Stimulated activated naive CD8-positive, alpha-beta T cell treated with anti-CD3 and anti-CD28 coated beads, Interleukin-15, Interleukin-2, amounts not matched to agents 100 U/mL and 50 U/mL, for 24 hours (primary cell): ENCODE measurements at regions not wholly inside any gene's neighbourhood (a gene's known extent, or its start where the extent isn't known, plus 50 kb on each side); places are given as distances from the start of the nearest gene placed in this dataset.
A peak's percentile ranks its signal among the peaks of the same experiment; 100 is the strongest.

Source experiments
- ATAC-seq: fragments of 150-1000 bp; cut with Tn5 transposase; one replicate; pipeline ENCODE4 v1.10.0; 2021
- DNase-seq: peaks from one replicate; pipeline ENCODE4 v3.0.0; 2021

DNA sequence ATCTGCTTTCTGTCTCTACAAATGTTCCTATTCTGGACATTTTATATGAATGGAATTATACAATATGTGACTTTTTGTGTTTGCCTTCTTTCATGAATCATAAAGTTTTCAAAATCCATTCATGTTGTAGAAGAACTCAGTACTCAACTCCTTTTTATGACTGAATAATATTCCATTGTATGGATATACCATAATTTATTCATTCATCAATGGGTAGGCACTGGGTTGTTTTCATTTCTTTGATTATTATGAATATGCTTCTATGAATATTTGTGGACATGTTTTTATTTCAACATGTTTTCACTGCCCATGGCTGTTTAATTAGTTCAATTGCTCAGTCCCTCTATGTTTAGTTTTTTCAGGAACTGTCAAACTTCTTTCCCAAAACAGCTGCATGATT lies 76.5 kb upstream of the GTSF1L start:
- no peak for ATAC-seq
- no peak for DNase-seq

DNA sequence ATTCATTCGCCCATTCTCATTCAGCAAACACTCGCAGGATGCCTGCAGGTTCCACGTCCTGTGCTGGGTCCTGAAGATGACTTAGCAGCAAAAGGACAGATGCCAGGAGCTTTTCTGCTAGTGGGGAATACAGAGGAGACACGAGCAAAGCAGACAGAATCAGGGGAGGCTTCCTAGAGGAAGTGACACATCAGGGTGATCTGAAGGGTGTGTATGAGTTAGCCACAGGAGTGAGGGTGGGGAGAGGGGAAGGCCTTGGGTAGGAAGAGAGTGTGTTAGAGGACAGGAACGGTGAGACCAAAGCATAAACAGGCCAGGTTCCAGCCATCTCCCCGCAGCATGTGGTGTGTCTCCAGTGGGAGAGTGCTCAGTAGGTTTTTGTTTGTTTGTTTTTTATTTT lies 73.4 kb upstream of the GTSF1L start:
- no peak for DNase-seq
- no peak for ATAC-seq

DNA sequence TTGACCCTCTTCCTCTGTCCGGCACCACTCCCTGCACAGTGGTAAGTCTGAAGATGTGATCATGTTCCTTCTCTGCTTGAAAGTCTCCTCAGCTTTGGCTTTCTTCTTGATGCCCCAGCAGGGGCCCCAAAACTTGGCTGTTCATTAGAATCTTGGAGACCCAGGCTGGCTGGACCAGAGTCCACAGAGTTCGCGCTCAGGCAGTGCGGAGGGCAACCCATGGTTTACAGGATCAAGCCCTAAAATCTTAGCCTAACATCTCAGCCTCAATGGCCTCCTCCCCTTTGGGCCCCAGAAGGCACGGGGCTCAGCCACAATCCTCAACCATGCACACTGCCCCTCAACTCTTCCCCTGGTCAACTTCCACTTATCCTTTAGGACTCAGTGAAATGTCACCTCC lies 72.9 kb upstream of the GTSF1L start:
- ATAC-seq: no peak
- no peak for DNase-seq

DNA sequence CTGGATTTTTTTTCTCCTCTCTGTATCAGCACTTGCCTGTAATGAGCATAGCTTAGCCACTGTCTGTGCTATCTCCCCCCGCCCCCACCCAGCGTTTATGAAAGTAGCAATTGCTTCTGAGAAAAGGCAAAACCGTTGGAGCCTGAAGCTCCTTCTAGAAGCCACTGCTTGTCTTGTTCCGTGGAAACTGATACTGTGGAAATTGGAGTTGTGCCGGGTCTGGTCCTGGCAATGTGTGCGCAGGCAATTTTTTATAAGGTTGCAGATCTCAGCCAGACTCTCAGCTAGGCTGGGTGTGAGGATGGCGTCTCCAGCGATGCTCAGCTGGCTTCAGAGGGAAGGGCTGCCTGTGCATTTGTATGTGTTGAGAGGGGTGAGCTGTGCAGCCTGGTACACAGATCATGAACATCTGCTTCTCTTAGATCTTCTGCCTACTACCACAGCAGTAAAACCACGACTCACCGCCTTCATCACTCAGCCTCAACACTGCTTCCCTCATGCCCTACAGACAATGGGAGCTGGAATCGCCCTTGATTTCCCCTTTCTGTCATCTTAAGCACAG lies 72.4 kb upstream of the GTSF1L start:
- ATAC-seq (no peak), DNase-seq (no peak)

DNA sequence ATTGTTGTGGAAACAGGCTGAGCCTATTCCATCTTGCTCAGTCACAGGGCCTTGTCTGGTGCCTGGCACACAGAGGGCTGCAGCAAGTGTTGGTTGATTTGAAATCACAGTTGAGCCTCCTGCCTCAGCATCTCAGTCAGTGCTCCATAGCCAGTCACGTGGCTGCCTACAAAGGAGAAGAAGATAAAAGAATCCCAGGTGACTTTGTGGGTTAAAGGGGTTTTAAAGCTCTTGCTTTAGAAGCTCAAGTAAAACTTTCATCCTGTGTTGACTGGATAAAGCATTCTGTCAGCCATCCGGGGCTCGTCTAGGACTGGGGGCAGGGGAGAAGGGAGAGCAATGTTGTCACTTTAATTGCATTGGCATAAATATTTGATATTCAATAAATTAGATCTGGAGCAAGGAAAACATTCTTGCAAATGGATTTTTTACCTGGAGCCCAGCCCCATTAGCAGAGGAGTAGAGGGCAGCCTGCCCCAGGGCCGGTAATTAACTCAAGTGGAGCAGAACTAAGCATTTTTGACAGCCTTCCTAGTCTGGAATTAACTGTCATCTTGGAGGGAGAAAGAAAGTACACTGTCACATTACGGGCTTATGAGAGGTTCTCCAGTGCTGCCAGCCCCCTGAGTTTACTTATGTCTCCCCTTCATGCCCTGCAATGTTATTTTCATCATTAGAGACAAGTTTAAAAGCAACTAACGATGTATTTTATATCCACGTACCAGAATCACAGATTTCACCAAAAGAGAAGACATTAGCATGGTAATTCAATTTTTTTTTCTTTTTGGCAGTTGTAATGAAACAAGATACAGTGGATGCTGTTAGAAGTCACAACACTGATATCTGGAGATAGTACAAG lies 71.7 kb upstream of the GTSF1L start:
- DNase-seq (no peak), ATAC-seq (no peak)

DNA sequence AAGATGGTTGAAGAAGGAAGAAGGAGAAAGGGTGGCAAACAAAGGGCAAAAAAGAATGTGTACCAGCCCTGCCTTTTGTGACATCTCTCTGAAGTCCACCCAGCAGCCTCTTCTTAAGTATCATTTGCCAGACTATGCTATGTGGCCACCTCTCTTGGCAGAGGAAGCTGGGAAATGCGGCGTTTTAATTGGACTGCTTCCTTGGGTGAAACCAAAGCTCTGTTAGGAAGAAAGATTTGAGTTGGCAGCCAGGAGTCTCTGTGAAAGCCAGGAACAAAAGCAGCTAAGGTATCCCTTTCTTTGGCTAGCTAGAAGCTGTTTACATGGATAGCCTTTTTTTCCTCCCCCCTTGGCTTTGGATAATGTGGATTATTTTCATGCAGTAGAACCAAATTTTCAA lies 67.5 kb upstream of the GTSF1L start:
- no peak for ATAC-seq
- DNase-seq: no peak

DNA sequence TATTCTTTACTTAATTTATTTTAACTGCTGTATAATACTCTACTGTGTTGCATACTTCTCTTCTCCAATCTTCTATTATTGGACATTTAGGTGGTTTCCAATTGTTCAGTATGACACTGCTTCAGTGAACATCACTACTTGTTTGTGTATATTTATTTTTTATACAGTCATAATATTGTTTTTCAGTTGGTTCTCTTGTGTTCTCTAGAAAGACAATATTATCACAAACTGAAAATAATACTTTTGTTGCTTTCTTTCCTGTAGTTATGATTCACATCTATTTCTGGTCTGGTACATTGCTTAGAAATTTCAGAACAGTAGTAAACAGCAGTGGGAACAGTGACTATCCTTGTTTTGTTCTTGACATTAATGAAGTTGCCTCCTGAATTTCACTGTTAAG lies 62.8 kb upstream of the GTSF1L start:
- no peak for ATAC-seq
- no peak for DNase-seq

DNA sequence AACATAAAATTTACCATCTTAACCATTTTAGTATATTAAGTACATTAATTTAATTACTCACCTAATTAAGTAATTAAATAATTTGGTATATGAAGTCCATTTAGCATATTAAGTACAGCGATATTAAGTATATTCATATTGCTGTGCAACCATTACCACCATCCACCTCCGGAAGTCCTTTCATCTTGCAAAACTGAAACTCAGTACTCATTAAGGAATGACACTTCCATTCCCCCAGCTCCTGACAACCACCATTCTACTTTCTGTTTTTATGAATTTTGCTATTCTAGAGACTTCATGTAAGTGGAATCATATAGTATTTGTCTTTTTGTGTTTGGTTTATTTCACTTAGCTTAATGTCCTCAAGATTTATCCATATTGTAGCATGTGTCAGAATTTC lies 61.1 kb upstream of the GTSF1L start:
- DNase-seq: no peak
- no peak for ATAC-seq

DNA sequence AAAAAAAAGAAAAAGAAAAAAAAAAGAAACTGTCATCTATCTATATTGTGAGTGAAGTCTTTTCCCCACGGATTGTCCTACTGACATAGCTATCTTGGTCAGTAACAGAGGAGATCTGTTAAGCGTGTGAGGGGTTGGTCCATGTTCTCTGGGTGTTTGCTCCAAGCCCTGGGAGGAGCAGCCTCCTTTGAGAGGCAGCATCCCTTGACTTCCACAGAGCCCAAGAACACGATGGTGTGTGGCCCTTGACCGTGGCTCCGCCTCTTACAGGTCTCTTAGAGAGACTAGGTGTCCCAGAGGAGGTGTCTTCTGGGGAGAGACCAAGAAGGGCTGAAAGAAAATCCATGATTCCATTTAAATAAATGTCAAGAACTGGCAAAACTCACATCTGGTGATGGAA lies 60.1 kb upstream of the GTSF1L start:
- no peak for ATAC-seq
- no peak for DNase-seq

DNA sequence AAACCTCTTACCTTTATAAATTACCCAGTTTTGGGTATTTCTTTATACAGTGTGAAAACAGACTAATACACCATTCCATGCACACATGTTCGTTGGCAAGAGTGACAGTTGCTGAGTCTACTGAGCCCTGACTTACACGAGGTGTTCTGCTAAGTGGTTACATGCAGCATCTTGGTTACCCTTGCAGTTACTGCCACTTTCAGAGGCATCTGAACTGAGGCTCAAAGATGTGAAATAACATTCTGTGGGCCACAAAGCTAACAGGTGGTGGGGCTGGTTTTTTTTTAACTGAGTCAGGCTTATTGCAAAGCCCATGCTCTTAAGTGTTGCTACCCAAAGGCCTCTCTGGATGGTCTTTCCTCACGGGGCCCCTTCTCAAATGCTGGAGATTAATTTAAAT lies 54.4 kb upstream of the GTSF1L start:
- DNase-seq (no peak), ATAC-seq (peak; percentile 46)

DNA sequence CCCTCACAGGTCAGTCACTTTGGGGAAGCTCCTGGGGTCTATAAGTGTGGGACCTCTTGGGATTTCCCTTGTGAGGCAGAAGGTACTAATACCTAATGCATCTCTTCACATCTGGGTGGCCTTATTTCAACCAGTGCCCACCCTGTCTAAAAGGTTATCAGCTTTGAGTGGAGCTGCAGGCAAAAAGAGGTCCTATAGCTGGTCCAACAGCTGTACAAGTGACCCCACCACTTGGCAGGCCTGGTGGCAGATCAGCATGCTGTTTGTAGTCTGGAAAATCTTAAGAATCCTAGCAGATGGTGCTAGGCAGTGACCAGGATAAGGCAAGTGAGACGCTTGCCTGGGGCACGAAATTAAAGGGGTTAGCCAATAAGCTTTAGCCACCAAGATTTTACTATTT lies 51.6 kb upstream of the GTSF1L start:
- DNase-seq (no peak), ATAC-seq (no peak)

DNA sequence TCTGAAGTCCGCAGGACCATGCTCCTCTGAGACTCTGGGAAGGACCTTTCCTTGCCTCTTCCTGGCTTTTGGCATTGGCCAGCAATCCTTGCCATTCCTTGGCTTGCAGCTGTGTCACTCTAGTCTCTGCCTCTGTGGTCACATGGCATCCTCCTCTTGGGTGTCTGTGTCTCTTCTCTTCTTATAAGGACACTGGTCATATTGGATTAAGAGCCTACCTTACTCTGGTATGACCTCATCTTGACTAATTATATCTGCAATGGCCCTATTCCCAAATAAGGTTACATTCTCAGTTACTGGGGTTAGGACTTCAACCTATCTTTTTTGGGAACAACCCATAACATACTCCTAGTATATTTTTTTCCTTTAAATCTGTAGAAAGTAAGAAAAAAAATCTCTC lies 49.9 kb upstream of the GTSF1L start:
- no peak for DNase-seq
- ATAC-seq: no peak
